ENCODE measurements at regions not wholly inside any gene's neighbourhood (a gene's known extent, or its start where the extent isn't known, plus 50 kb on each side); places are given as distances from the start of the nearest gene placed in this dataset.

DNA sequence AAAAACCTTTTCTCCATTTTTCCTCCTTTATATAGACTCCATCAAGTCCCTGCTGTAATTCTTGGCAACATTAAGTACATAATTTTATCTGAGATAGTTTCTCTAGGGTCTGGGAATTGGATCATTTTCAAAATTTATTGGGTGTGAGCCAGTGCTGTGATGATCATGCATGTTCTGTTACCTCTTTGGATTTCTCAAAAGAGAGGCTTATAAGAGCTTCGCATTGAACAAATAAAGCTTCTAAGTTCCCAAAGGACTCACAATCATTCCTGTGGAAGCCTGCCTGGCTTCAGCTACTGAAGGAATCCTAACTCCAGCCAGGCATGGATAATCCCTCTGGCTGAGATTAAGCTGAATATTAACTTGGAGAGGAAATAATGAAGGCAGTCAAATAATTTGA is 208.5 kb downstream of the RAB38 start:
- TF ChIP-seq, protein P1, sequence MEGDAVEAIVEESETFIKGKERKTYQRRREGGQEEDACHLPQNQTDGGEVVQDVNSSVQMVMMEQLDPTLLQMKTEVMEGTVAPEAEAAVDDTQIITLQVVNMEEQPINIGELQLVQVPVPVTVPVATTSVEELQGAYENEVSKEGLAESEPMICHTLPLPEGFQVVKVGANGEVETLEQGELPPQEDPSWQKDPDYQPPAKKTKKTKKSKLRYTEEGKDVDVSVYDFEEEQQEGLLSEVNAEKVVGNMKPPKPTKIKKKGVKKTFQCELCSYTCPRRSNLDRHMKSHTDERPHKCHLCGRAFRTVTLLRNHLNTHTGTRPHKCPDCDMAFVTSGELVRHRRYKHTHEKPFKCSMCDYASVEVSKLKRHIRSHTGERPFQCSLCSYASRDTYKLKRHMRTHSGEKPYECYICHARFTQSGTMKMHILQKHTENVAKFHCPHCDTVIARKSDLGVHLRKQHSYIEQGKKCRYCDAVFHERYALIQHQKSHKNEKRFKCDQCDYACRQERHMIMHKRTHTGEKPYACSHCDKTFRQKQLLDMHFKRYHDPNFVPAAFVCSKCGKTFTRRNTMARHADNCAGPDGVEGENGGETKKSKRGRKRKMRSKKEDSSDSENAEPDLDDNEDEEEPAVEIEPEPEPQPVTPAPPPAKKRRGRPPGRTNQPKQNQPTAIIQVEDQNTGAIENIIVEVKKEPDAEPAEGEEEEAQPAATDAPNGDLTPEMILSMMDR (IDR thresholded peaks at IDR 0.05; ENCODE audit: low read depth, low read length), result no peak
- no peak for TF ChIP-seq EZH2phosphoT487 (IDR thresholded peaks at IDR 0.05; ENCODE audit: low read depth)
- Histone ChIP-seq H3K27ac (ENCODE audit: low read length) (no peak overlapping the region), H3K4me2 (ENCODE audit: low read length) (no peak overlapping the region), H3K9ac (ENCODE audit: low read length) (no peak overlapping the region), H3K36me3 (replicated peaks; ENCODE audit: low read depth, low read length) (no peaks in the 10 kb centered on the region), H3K4me3 (ENCODE audit: low read length) (no peak overlapping the region), H2AFZ (ENCODE audit: low read depth, low read length) (no peak overlapping the region), H3K27me3 (ENCODE audit: low read depth, low read length) (no peaks in the 10 kb centered on the region), H3K79me2 (ENCODE audit: low read length) (no peaks in the 10 kb centered on the region), H4K20me1 (ENCODE audit: insufficient read depth, low read length) (no peaks in the 10 kb centered on the region), H3K9me3 (ENCODE audit: insufficient read depth, low read length) (no peaks in the 10 kb centered on the region), H3K4me1 (ENCODE audit: low read length) (peaks cover under 1% of the 10 kb centered on the region; the same call in 1 of the 2 replicates)

DNA sequence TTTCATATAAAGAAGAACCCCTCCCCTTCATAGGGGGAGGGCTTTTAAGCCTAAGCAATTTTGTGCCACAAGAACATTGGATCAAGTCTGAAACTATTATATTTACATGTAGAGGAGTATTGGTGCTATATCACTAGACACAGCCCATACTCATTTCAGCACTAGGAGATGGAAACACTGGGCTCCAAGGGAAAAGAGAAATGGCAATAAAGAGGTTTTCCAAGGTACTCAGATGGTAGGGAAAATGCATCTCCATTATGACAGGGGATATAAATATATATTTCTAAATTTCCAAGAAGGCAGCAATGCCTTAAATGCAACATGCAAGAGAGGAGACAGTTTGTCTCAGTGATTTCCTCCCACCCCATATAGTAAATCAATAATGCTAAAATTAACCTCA is 209.0 kb downstream of the RAB38 start:
- H3K36me3 ChIP-seq (replicated peaks; ENCODE audit: low read depth, low read length), result no peaks in the 10 kb centered on the region
- no peak overlapping the region for H3K4me2 ChIP-seq (ENCODE audit: low read length)
- H3K27ac ChIP-seq (ENCODE audit: low read length), result no peak overlapping the region
- no peak overlapping the region for H3K4me3 ChIP-seq (ENCODE audit: low read length)
- no peak for TF ChIP-seq EZH2phosphoT487 (IDR thresholded peaks at IDR 0.05; ENCODE audit: low read depth)
- TF ChIP-seq, protein P1 (IDR thresholded peaks at IDR 0.05; ENCODE audit: low read depth, low read length), result no peak
- no peak overlapping the region for H2AFZ ChIP-seq (ENCODE audit: low read depth, low read length)
- no peaks in the 10 kb centered on the region for H3K9me3 ChIP-seq (ENCODE audit: insufficient read depth, low read length)
- no peak overlapping the region for H3K9ac ChIP-seq (ENCODE audit: low read length)
- no peaks in the 10 kb centered on the region for H3K4me1 ChIP-seq (ENCODE audit: low read length)
- no peaks in the 10 kb centered on the region for H3K27me3 ChIP-seq (ENCODE audit: low read depth, low read length)
- H3K79me2 ChIP-seq (ENCODE audit: low read length), result no peaks in the 10 kb centered on the region
- no peaks in the 10 kb centered on the region for H4K20me1 ChIP-seq (ENCODE audit: insufficient read depth, low read length)

DNA sequence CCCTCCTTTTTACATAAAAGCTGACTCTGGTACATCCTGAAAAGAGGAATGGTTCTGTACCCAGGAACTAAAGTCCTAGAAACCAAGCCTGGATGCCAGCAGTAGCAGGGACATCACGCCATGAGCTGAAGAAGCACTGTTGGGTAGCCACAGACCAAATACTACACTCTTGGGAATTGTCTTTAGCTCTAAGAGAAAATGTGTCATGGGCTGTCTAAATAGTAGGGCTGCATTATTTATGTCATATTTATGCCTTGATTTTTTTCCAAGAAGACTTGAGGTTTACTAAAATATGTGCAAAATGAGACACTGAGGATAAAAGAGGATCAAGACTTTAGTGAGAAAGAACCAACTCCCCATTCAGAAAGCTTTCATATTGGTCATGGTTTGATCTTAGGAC is 213.6 kb downstream of the RAB38 start:
- TF ChIP-seq, protein P1 (IDR thresholded peaks at IDR 0.05; ENCODE audit: low read depth, low read length), result no peak
- no peak for TF ChIP-seq EZH2phosphoT487 (IDR thresholded peaks at IDR 0.05; ENCODE audit: low read depth)
- no peaks in the 10 kb centered on the region for H3K36me3 ChIP-seq (replicated peaks; ENCODE audit: low read depth, low read length)
- no peaks in the 10 kb centered on the region for H3K9me3 ChIP-seq (ENCODE audit: insufficient read depth, low read length)
- no peak overlapping the region for H3K4me2 ChIP-seq (ENCODE audit: low read length)
- no peaks in the 10 kb centered on the region for H3K4me1 ChIP-seq (ENCODE audit: low read length)
- H3K9ac ChIP-seq (ENCODE audit: low read length), result no peak overlapping the region
- no peak overlapping the region for H2AFZ ChIP-seq (ENCODE audit: low read depth, low read length)
- H3K79me2 ChIP-seq (ENCODE audit: low read length), result no peaks in the 10 kb centered on the region
- H4K20me1 ChIP-seq (ENCODE audit: insufficient read depth, low read length), result no peaks in the 10 kb centered on the region
- no peaks in the 10 kb centered on the region for H3K27me3 ChIP-seq (ENCODE audit: low read depth, low read length)
- H3K4me3 ChIP-seq (ENCODE audit: low read length), result no peak overlapping the region
- H3K27ac ChIP-seq (ENCODE audit: low read length), result no peak overlapping the region

DNA sequence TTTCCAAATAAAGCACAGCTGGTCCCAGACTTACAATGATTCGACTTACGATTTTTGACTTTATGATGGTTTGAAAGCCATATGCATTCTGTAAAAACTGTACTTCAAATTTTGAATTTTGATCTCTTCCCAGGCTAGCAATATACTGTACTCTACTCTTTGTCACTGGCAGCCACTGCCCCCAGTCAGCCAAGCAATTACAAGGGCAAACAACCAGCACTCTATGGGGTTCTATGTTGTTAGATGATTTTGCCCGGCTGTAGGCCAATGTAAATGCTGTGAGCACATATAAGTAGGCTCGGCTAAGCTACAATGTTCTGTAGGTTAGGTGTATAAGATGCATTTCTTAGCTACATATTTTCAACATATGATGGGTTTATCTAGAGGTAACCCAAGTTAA is 217.3 kb downstream of the RAB38 start:
- TF ChIP-seq EZH2phosphoT487 (IDR thresholded peaks at IDR 0.05; ENCODE audit: low read depth), result no peak
- TF ChIP-seq, protein P1 (IDR thresholded peaks at IDR 0.05; ENCODE audit: low read depth, low read length), result no peak
- H3K27ac ChIP-seq (ENCODE audit: low read length), result no peak overlapping the region
- H3K9me3 ChIP-seq (ENCODE audit: insufficient read depth, low read length), result no peaks in the 10 kb centered on the region
- H3K4me2 ChIP-seq (ENCODE audit: low read length), result no peak overlapping the region
- no peak overlapping the region for H3K4me3 ChIP-seq (ENCODE audit: low read length)
- no peaks in the 10 kb centered on the region for H3K4me1 ChIP-seq (ENCODE audit: low read length)
- H3K9ac ChIP-seq (ENCODE audit: low read length), result no peak overlapping the region
- H4K20me1 ChIP-seq (ENCODE audit: insufficient read depth, low read length), result no peaks in the 10 kb centered on the region
- H3K36me3 ChIP-seq (replicated peaks; ENCODE audit: low read depth, low read length), result no peaks in the 10 kb centered on the region
- no peaks in the 10 kb centered on the region for H3K27me3 ChIP-seq (ENCODE audit: low read depth, low read length)
- no peak overlapping the region for H2AFZ ChIP-seq (ENCODE audit: low read depth, low read length)
- no peaks in the 10 kb centered on the region for H3K79me2 ChIP-seq (ENCODE audit: low read length)
